HepG2 (cell line): ENCODE measurements at regions not wholly inside any gene's neighbourhood (a gene's known extent, or its start where the extent isn't known, plus 50 kb on each side); places are given as distances from the start of the nearest gene placed in this dataset.

ENCODE experiments used
- ATAC-seq: fragments of 200-7000 bp; cut with Tn5 transposase; 3 replicates; pipeline ENCODE4 v1.9.1; 2020; ENCODE audit warnings: mild to moderate bottlenecking, moderate library complexity
- BruUV-seq: library from RNA; stranded (reverse); fragments of 400-500 nt; replicated peaks from 2 replicates; lab custom pipeline; 2021; lab: Mats Ljungman, UMichigan
- CTCF ChIA-PET: fragments of 300-600 bp; formaldehyde crosslinking; extraction: SDS; loops from one replicate; lab custom pipeline; 2021; ENCODE audit warnings: low total read pairs, inconsistent platforms, low intra/inter-chr PET ratio; lab: Yijun Ruan, JAX
- POLR2A ChIA-PET: fragments of 350-600 bp; sonication (Branson Sonifier 250); formaldehyde crosslinking; loops from one replicate; lab custom pipeline; 2020; ENCODE audit warnings: antibody characterized with exemption, inconsistent platforms; lab: Yijun Ruan, JAX
- DNase-seq: peaks from one replicate; pipeline ENCODE4 v3.0.0-alpha.2; 2015; ENCODE audit warnings: low spot score
- FAIRE-seq: peaks from 3 replicates; lab custom pipeline; 2011; peaks lifted over from hg19 to GRCh38; lab: Jason Lieb, UNC
- H2AFZ ChIP-seq: one replicate; pipeline ENCODE4 v1.6.1; 2011; ENCODE audit warnings: low read length, inconsistent platforms
- H3K27ac ChIP-seq: fragments of 300-600 bp; 3 replicates; pipeline ENCODE4 v1.8.0; 2011; ENCODE audit warnings: mixed run types, mild to moderate bottlenecking, mixed read lengths, low read length, inconsistent platforms; ENCODE audit not compliant: insufficient read depth; ENCODE audit errors: extremely low read length
- H3K27me3 ChIP-seq, 2 experiments: fragments of 200-600 bp in 1 of 2; 2 replicates in 1 of 2; 3 replicates in 1 of 2; pipeline versions ENCODE4 v1.6.0 to v1.8.0; 2011; ENCODE audit warnings: low read length in 2 of 2, mild to moderate bottlenecking in 2 of 2, moderate library complexity in 2 of 2, inconsistent platforms in 1 of 2; ENCODE audit not compliant: insufficient read depth in 2 of 2, control insufficient read depth in 1 of 2
- H3K36me3 ChIP-seq, 2 experiments: fragments of 200-600 bp in 1 of 2; replicated peaks in 1 of 2; 2 replicates in 1 of 2; 3 replicates in 1 of 2; pipeline versions ENCODE4 v1.5.1 to v1.8.0; 2011; ENCODE audit warnings: low read length in 2 of 2, inconsistent platforms in 1 of 2; ENCODE audit not compliant: insufficient read depth in 2 of 2, control insufficient read depth in 1 of 2
- H3K4me1 ChIP-seq: 2 replicates; pipeline ENCODE4 v1.5.1; 2012; ENCODE audit warnings: low read length, inconsistent platforms; ENCODE audit not compliant: insufficient read depth
- H3K4me2 ChIP-seq: 2 replicates; pipeline ENCODE4 v1.6.0; 2011; ENCODE audit warnings: low read depth, low read length, inconsistent platforms
- H3K4me3 ChIP-seq, 3 experiments: fragments of 200-600 bp in 1 of 3; sonication (generic), shearing (Covaris generic) in 1 of 3; replicated peaks in 1 of 3; 2 replicates each; pipeline ENCODE4 v1.5.1; 2011 to 2016; ENCODE audit warnings: low read length in 3 of 3, inconsistent platforms in 2 of 3, low read depth in 2 of 3, mild to moderate bottlenecking in 2 of 3, control low read depth in 1 of 3, mixed read lengths in 1 of 3; ENCODE audit not compliant: insufficient read depth in 1 of 3
- H3K79me2 ChIP-seq: one replicate; pipeline ENCODE4 v1.6.1; 2011; ENCODE audit warnings: low read length, inconsistent platforms; ENCODE audit not compliant: insufficient read depth
- H3K9ac ChIP-seq: 2 replicates; pipeline ENCODE4 v1.6.0; 2011; ENCODE audit warnings: mild to moderate bottlenecking, low read depth, low read length, inconsistent platforms; ENCODE audit not compliant: insufficient read depth
- H3K9me3 ChIP-seq: 2 replicates; pipeline ENCODE4 v1.5.1; 2012; ENCODE audit warnings: mild to moderate bottlenecking, low read length
- H4K20me1 ChIP-seq: 2 replicates; pipeline ENCODE4 v1.6.0; 2011; ENCODE audit warnings: inconsistent platforms, mild to moderate bottlenecking, low read length, moderate library complexity; ENCODE audit not compliant: insufficient read depth
- ZFY ChIP-seq: sonication (generic); formaldehyde crosslinking; IDR thresholded peaks from 2 replicates; pipeline ENCODE4 v1.4.0; 2020; ENCODE audit warnings: missing genetic modification reagents
- WGBS: methylation state at CpG from one replicate; pipeline ENCODE4 v1.1.6; 2017; ENCODE audit warnings: low lambda C conversion rate; 5-methylcytosine and 5-hydroxymethylcytosine counted together
- in situ Hi-C: cut with HindIII; loops from 2 replicates; pipeline ENCODE4 v1.10.0; 2017; ENCODE audit warnings: low pct_unique_long_range_greater_than_20kb; ENCODE audit not compliant: extremely low pct_ligation_motif_present
- intact Hi-C: fragments of 100-400 bp; cut with micrococcal nuclease; formaldehyde crosslinking; loops from one replicate; pipeline ENCODE4 v1.10.0; 2022; ENCODE audit not compliant: unreplicated experiment
- TF ChIP-seq, protein P1 (sequence below): sonication (generic); formaldehyde crosslinking; IDR thresholded peaks from 2 replicates; pipeline ENCODE4 v1.4.0; 2020; ENCODE audit warnings: missing genetic modification reagents, borderline replicate concordance
- TF ChIP-seq, protein P2 (sequence below): IDR thresholded peaks from 2 replicates; pipeline ENCODE4 v1.4.0; 2020; ENCODE audit warnings: mild to moderate bottlenecking, missing genetic modification reagents

DNA sequence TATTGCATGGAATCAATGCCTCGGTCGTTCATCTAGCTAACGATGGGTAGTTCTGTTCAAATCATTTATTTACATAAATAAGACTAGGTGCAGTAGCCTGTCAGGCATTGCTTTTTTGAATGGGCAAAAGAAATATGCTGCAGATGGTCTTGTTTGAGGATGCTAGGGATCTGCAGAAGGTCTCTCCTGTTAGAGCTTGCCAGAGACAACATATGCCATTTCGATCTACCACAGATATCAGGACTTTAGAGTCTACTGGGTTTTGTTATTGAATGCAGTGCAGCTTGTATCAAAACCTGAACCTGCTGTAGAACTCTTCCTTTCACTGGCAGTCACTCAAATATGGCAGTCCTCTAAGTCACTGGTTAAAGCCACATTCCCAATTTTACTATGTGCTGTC is 381.1 kb upstream of the CDH10 start:
- H3K79me2 ChIP-seq, result no peaks in the 10 kb centered on the region
- intact Hi-C loops, result no loop called here
- H3K36me3 ChIP-seq, result no peaks in the 10 kb centered on the region
- no peaks in the 10 kb centered on the region for H3K27me3 ChIP-seq
- DNase-seq, result no peak
- ChIA-PET POLR2A (no interaction called here), CTCF (no interaction called here)
- H3K4me2 ChIP-seq, result no peak overlapping the region
- no peak overlapping the region for H3K27ac ChIP-seq
- TF ChIP-seq, protein P1, sequence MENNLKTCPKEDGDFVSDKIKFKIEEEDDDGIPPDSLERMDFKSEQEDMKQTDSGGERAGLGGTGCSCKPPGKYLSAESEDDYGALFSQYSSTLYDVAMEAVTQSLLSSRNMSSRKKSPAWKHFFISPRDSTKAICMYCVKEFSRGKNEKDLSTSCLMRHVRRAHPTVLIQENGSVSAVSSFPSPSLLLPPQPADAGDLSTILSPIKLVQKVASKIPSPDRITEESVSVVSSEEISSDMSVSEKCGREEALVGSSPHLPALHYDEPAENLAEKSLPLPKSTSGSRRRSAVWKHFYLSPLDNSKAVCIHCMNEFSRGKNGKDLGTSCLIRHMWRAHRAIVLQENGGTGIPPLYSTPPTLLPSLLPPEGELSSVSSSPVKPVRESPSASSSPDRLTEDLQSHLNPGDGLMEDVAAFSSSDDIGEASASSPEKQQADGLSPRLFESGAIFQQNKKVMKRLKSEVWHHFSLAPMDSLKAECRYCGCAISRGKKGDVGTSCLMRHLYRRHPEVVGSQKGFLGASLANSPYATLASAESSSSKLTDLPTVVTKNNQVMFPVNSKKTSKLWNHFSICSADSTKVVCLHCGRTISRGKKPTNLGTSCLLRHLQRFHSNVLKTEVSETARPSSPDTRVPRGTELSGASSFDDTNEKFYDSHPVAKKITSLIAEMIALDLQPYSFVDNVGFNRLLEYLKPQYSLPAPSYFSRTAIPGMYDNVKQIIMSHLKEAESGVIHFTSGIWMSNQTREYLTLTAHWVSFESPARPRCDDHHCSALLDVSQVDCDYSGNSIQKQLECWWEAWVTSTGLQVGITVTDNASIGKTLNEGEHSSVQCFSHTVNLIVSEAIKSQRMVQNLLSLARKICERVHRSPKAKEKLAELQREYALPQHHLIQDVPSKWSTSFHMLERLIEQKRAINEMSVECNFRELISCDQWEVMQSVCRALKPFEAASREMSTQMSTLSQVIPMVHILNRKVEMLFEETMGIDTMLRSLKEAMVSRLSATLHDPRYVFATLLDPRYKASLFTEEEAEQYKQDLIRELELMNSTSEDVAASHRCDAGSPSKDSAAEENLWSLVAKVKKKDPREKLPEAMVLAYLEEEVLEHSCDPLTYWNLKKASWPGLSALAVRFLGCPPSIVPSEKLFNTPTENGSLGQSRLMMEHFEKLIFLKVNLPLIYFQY (CRISPR knock-in tag), result no peak
- TF ChIP-seq, protein P2, sequence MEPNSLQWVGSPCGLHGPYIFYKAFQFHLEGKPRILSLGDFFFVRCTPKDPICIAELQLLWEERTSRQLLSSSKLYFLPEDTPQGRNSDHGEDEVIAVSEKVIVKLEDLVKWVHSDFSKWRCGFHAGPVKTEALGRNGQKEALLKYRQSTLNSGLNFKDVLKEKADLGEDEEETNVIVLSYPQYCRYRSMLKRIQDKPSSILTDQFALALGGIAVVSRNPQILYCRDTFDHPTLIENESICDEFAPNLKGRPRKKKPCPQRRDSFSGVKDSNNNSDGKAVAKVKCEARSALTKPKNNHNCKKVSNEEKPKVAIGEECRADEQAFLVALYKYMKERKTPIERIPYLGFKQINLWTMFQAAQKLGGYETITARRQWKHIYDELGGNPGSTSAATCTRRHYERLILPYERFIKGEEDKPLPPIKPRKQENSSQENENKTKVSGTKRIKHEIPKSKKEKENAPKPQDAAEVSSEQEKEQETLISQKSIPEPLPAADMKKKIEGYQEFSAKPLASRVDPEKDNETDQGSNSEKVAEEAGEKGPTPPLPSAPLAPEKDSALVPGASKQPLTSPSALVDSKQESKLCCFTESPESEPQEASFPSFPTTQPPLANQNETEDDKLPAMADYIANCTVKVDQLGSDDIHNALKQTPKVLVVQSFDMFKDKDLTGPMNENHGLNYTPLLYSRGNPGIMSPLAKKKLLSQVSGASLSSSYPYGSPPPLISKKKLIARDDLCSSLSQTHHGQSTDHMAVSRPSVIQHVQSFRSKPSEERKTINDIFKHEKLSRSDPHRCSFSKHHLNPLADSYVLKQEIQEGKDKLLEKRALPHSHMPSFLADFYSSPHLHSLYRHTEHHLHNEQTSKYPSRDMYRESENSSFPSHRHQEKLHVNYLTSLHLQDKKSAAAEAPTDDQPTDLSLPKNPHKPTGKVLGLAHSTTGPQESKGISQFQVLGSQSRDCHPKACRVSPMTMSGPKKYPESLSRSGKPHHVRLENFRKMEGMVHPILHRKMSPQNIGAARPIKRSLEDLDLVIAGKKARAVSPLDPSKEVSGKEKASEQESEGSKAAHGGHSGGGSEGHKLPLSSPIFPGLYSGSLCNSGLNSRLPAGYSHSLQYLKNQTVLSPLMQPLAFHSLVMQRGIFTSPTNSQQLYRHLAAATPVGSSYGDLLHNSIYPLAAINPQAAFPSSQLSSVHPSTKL (CRISPR knock-in tag), result no peak
- no peak for TF ChIP-seq ZFY (CRISPR knock-in tag)
- BruUV-seq, result no TSS peak
- peaks cover 77% of the 10 kb centered on the region for H3K9me3 ChIP-seq
- 0% methylated on average over 4 of the region's 4 CpGs for WGBS
- no peak overlapping the region for H2AFZ ChIP-seq
- no peak for FAIRE-seq
- H4K20me1 ChIP-seq, result no peaks in the 10 kb centered on the region
- in situ Hi-C loops, result no loop called here
- no peak overlapping the region for H3K4me3 ChIP-seq
- H3K9ac ChIP-seq, result no peak overlapping the region
- ATAC-seq, result no peak
- H3K4me1 ChIP-seq, result no peaks in the 10 kb centered on the region
